ENCODE measurements at regions not wholly inside any gene's neighbourhood (a gene's known extent, or its start where the extent isn't known, plus 50 kb on each side); places are given as distances from the start of the nearest gene placed in this dataset.

GRCh38 chr6:4463236-4463635, 313.0 kb upstream of the CDYL start:
- TF ChIP-seq CTCF (IDR thresholded peaks at IDR 0.05; ENCODE audit: poor library complexity, severe bottlenecking), result no peak
- no peak for TF ChIP-seq RAD21 (conservative IDR thresholded peaks at IDR 0.05)
- no peak for TF ChIP-seq POLR2AphosphoS5 (IDR thresholded peaks at IDR 0.05)
- TF ChIP-seq EP300 (conservative IDR thresholded peaks at IDR 0.05; ENCODE audit: poor library complexity, severe bottlenecking), result no peak
- no peak for TF ChIP-seq MXI1 (conservative IDR thresholded peaks at IDR 0.05; ENCODE audit: poor library complexity, severe bottlenecking)
- no peak for TF ChIP-seq EZH2 (IDR thresholded peaks at IDR 0.05; ENCODE audit: borderline replicate concordance, insufficient read depth, low read length, poor library complexity, severe bottlenecking)
- TF ChIP-seq REST (IDR thresholded peaks at IDR 0.05; ENCODE audit: borderline replicate concordance), result no peak
